Loucy (cell line): ENCODE measurements at regions not wholly inside any gene's neighbourhood (a gene's known extent, or its start where the extent isn't known, plus 50 kb on each side); places are given as distances from the start of the nearest gene placed in this dataset.

Source experiments
- H2AFZ ChIP-seq: fragments of 200-600 bp; sonication (generic); 2 replicates; pipeline ENCODE4 v1.6.0; 2016; ENCODE audit warnings: antibody characterized with exemption, mild to moderate bottlenecking, low read length, moderate library complexity
- H3F3A ChIP-seq: fragments of 200-600 bp; 2 replicates; pipeline ENCODE4 v1.6.0; 2016; ENCODE audit warnings: antibody characterized with exemption, low read depth, mild to moderate bottlenecking
- H3K27me3 ChIP-seq: fragments of 200-600 bp; sonication (generic); 2 replicates; pipeline ENCODE4 v1.6.1; 2014; ENCODE audit warnings: low read length, mild to moderate bottlenecking; ENCODE audit not compliant: insufficient read depth, poor library complexity, severe bottlenecking
- H3K36me3 ChIP-seq: fragments of 200-600 bp; sonication (generic); 2 replicates; pipeline ENCODE4 v1.6.1; 2016; ENCODE audit warnings: low read length; ENCODE audit not compliant: insufficient read depth
- H3K4me1 ChIP-seq: fragments of 200-600 bp; sonication (generic); 2 replicates; pipeline ENCODE4 v1.5.1; 2014; ENCODE audit warnings: low read length, mild to moderate bottlenecking; ENCODE audit not compliant: insufficient read depth, poor library complexity, severe bottlenecking
- H3K4me2 ChIP-seq: fragments of 200-600 bp; sonication (generic); 2 replicates; pipeline ENCODE4 v1.6.0; 2014; ENCODE audit warnings: antibody characterized with exemption, low read length, low read depth, mild to moderate bottlenecking; ENCODE audit not compliant: poor library complexity, severe bottlenecking
- H3K4me3 ChIP-seq: fragments of 200-600 bp; sonication (generic); 2 replicates; pipeline ENCODE4 v1.5.1; 2014; ENCODE audit warnings: low read length, mild to moderate bottlenecking, mixed read lengths; ENCODE audit not compliant: poor library complexity, severe bottlenecking
- H3K79me2 ChIP-seq: fragments of 200-600 bp; sonication (generic); 2 replicates; pipeline ENCODE4 v1.6.1; 2014; ENCODE audit warnings: low read length; ENCODE audit not compliant: insufficient read depth
- H3K9ac ChIP-seq: fragments of 200-600 bp; sonication (generic); 2 replicates; pipeline ENCODE4 v1.6.0; 2014; ENCODE audit warnings: mild to moderate bottlenecking, low read depth, low read length, moderate library complexity; ENCODE audit not compliant: poor library complexity, severe bottlenecking
- H3K9me2 ChIP-seq: fragments of 200-600 bp; sonication (generic); replicated peaks from 2 replicates; pipeline ENCODE4 v1.6.1; 2016; ENCODE audit warnings: low read depth, low read length, mixed read lengths
- H3K9me3 ChIP-seq: fragments of 200-600 bp; sonication (generic); 2 replicates; pipeline ENCODE4 v1.6.1; 2014; ENCODE audit warnings: mild to moderate bottlenecking, antibody characterized with exemption, low read length, low read depth; ENCODE audit not compliant: insufficient read depth
- H4K20me1 ChIP-seq: fragments of 200-600 bp; sonication (generic); 2 replicates; pipeline ENCODE4 v1.6.0; 2014; ENCODE audit warnings: antibody characterized with exemption, low read length, mild to moderate bottlenecking; ENCODE audit not compliant: insufficient read depth, poor library complexity, severe bottlenecking
- CTCF ChIP-seq: fragments of 200-600 bp; sonication (generic); conservative IDR thresholded peaks from 2 replicates; pipeline ENCODE4 v1.5.1; 2014; ENCODE audit warnings: mild to moderate bottlenecking, antibody characterized with exemption, low read length
- EZH2phosphoT487 ChIP-seq: fragments of 200-600 bp; IDR thresholded peaks from 2 replicates; pipeline ENCODE4 v1.6.1; 2018; ENCODE audit warnings: antibody characterized with exemption, mild to moderate bottlenecking, moderate library complexity, borderline replicate concordance

DNA sequence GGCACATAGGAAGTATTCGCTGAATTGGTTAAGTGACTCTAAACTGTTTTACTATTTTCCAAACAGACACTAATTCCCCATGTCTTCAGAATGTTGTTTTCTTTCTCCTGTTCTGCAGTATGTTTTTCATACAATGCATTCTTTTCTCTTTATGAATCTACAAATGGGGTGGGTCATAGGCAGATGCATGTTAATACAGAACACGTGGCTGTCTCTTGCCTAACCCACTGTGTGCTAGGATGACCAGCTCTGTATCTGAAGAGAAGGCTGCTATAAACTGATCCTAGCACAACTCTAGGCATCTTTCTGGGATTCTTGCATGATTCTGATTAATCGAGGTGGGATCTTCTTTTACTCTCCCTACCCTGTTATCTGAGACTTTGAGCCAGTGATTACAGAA, 826.0 kb downstream of the PLCL1 start:
- H3F3A ChIP-seq = no peaks in the 10 kb centered on the region
- no peaks in the 10 kb centered on the region for H3K9me3 ChIP-seq
- no peaks in the 10 kb centered on the region for H4K20me1 ChIP-seq
- no peak overlapping the region for H3K4me2 ChIP-seq
- no peaks in the 10 kb centered on the region for H3K27me3 ChIP-seq
- no peaks in the 10 kb centered on the region for H3K4me1 ChIP-seq
- H3K9ac ChIP-seq = no peak overlapping the region
- H3K4me3 ChIP-seq = no peak overlapping the region
- H3K9me2 ChIP-seq = no peaks in the 10 kb centered on the region
- TF ChIP-seq CTCF (no peak), EZH2phosphoT487 (no peak)
- H3K36me3 ChIP-seq = no peaks in the 10 kb centered on the region
- 0 out of 2 replicates have a peak overlapping the region, but pooled peaks have one; percentile 20 for H2AFZ ChIP-seq
- no peaks in the 10 kb centered on the region for H3K79me2 ChIP-seq

GRCh38 chr2:198628596-198628995, 824.2 kb downstream of the PLCL1 start:
- H2AFZ ChIP-seq = peak overlapping the region; percentile 66
- no peak overlapping the region for H3K4me3 ChIP-seq
- H3F3A ChIP-seq = no peaks in the 10 kb centered on the region
- H3K9me2 ChIP-seq = no peaks in the 10 kb centered on the region
- H3K4me1 ChIP-seq = no peaks in the 10 kb centered on the region
- TF ChIP-seq CTCF (no peak), EZH2phosphoT487 (no peak)
- no peaks in the 10 kb centered on the region for H3K27me3 ChIP-seq
- no peaks in the 10 kb centered on the region for H3K36me3 ChIP-seq
- no peaks in the 10 kb centered on the region for H3K9me3 ChIP-seq
- H3K9ac ChIP-seq = no peak overlapping the region
- no peak overlapping the region for H3K4me2 ChIP-seq
- H4K20me1 ChIP-seq = no peaks in the 10 kb centered on the region
- no peaks in the 10 kb centered on the region for H3K79me2 ChIP-seq

- Histone ChIP-seq H3K9ac (no peak overlapping the region), H3K9me3 (no peaks in the 10 kb centered on the region), H3K4me3 (no peak overlapping the region), H3K36me3 (no peaks in the 10 kb centered on the region), H4K20me1 (no peaks in the 10 kb centered on the region), H3K79me2 (no peaks in the 10 kb centered on the region), H3F3A (no peaks in the 10 kb centered on the region), H2AFZ (no peak overlapping the region), H3K4me1 (no peaks in the 10 kb centered on the region), H3K4me2 (no peak overlapping the region), H3K9me2 (no peaks in the 10 kb centered on the region), H3K27me3 (no peaks in the 10 kb centered on the region)
- no peak for TF ChIP-seq EZH2phosphoT487
- no peak for TF ChIP-seq CTCF
Observed at GRCh38 chr2:198622986-198623730, 818.8 kb downstream of the PLCL1 start.
